ENCODE measurements at regions not wholly inside any gene's neighbourhood (a gene's known extent, or its start where the extent isn't known, plus 50 kb on each side); places are given as distances from the start of the nearest gene placed in this dataset.
A peak's percentile ranks its signal among the peaks of the same experiment; 100 is the strongest.

- ATAC-seq (ENCODE audit: insufficient read depth, low FRiP score) (no peak), DNase-seq (peak in 2 of 3 donors; percentile 13 to 29)
- TF ChIP-seq CTCF (IDR thresholded peaks at IDR 0.05; ENCODE audit: control extremely low read depth, extremely low read depth): no peak
- H3K27ac ChIP-seq (ENCODE audit: low read depth in 1 of 2, low read length in 1 of 2): no peak overlapping the region
- H3K27me3 ChIP-seq (ENCODE audit: control insufficient read depth in 3 of 3, insufficient read depth in 3 of 3, low read length in 2 of 3): peaks cover 0 to 10% (median 0%) of the 10 kb centered on the region in 3 donors
- H3K9ac ChIP-seq (ENCODE audit: insufficient read depth in 1 of 2, low read length in 2 of 2): no peak overlapping the region
- no peaks in the 10 kb centered on the region for H3K4me1 ChIP-seq (ENCODE audit: control insufficient read depth in 5 of 5, insufficient read depth in 5 of 5, low read length in 5 of 5)
- H3K4me3 ChIP-seq: no peak overlapping the region
- no peaks in the 10 kb centered on the region for H3K9me3 ChIP-seq (ENCODE audit: control insufficient read depth in 4 of 4, insufficient read depth in 3 of 4, low read length in 3 of 4)
- 35 to 58% methylated on average over 4 of the region's 4 CpGs for WGBS, 2 donors
- H3K36me3 ChIP-seq (ENCODE audit: control insufficient read depth in 4 of 4, insufficient read depth in 4 of 4, low read length in 4 of 4): no peaks in the 10 kb centered on the region
Measured at GRCh38 chr1:30197639-30198450, 525.5 kb downstream of the MATN1 start.

GRCh38 chr1:30196872-30197638 lies 526.3 kb downstream of the MATN1 start:
- Histone ChIP-seq H3K9ac (ENCODE audit: insufficient read depth in 1 of 2, low read length in 2 of 2) (no peak overlapping the region), H3K36me3 (ENCODE audit: control insufficient read depth in 4 of 4, insufficient read depth in 4 of 4, low read length in 4 of 4) (no peaks in the 10 kb centered on the region), H3K4me1 (ENCODE audit: control insufficient read depth in 5 of 5, insufficient read depth in 5 of 5, low read length in 5 of 5) (no peaks in the 10 kb centered on the region), H3K27ac (ENCODE audit: low read depth in 1 of 2, low read length in 1 of 2) (no peak overlapping the region), H3K9me3 (ENCODE audit: control insufficient read depth in 4 of 4, insufficient read depth in 3 of 4, low read length in 3 of 4) (no peaks in the 10 kb centered on the region), H3K27me3 (ENCODE audit: control insufficient read depth in 3 of 3, insufficient read depth in 3 of 3, low read length in 2 of 3) (peaks cover 0 to 10% (median 0%) of the 10 kb centered on the region in 3 donors), H3K4me3 (no peak overlapping the region)
- ATAC-seq (ENCODE audit: insufficient read depth, low FRiP score): no peak
- TF ChIP-seq CTCF (IDR thresholded peaks at IDR 0.05; ENCODE audit: control extremely low read depth, extremely low read depth): no peak
- no peak for DNase-seq
- WGBS, 2 donors: 49 to 54% methylated on average over 13 of the region's 13 CpGs

- DNase-seq: no peak
- H3K27me3 ChIP-seq (ENCODE audit: control insufficient read depth in 3 of 3, insufficient read depth in 3 of 3, low read length in 2 of 3): peaks cover 0 to 10% (median 0%) of the 10 kb centered on the region in 3 donors
- no peaks in the 10 kb centered on the region for H3K36me3 ChIP-seq (ENCODE audit: control insufficient read depth in 4 of 4, insufficient read depth in 4 of 4, low read length in 4 of 4)
- H3K9me3 ChIP-seq (ENCODE audit: control insufficient read depth in 4 of 4, insufficient read depth in 3 of 4, low read length in 3 of 4): no peaks in the 10 kb centered on the region
- H3K4me1 ChIP-seq (ENCODE audit: control insufficient read depth in 5 of 5, insufficient read depth in 5 of 5, low read length in 5 of 5): no peaks in the 10 kb centered on the region
- ATAC-seq (ENCODE audit: insufficient read depth, low FRiP score): no peak
- no peak overlapping the region for H3K27ac ChIP-seq (ENCODE audit: low read depth in 1 of 2, low read length in 1 of 2)
- H3K9ac ChIP-seq (ENCODE audit: insufficient read depth in 1 of 2, low read length in 2 of 2): no peak overlapping the region
- TF ChIP-seq CTCF (IDR thresholded peaks at IDR 0.05; ENCODE audit: control extremely low read depth, extremely low read depth): no peak
- no peak overlapping the region for H3K4me3 ChIP-seq
Measured at GRCh38 chr1:30196457-30196856, 526.9 kb downstream of the MATN1 start.
